CD4-positive, alpha-beta memory T cell (primary cell): ENCODE measurements at regions not wholly inside any gene's neighbourhood (a gene's known extent, or its start where the extent isn't known, plus 50 kb on each side); places are given as distances from the start of the nearest gene placed in this dataset.
"Not testable (repeated sequence)": the region's sequence is repeated elsewhere in the genome, so short reads cannot be mapped to it uniquely, and the experiment has no call there.

Experiments
- CTCF ChIA-PET: fragments of 350-600 bp; sonication (Branson Sonifier 250); formaldehyde crosslinking; loops from one replicate; lab custom pipeline; 2021; ENCODE audit warnings: inconsistent platforms; ENCODE audit not compliant: partially characterized antibody; lab: Charles Lee
- POLR2A ChIA-PET: fragments of 350-600 bp; sonication (Branson Sonifier 250); formaldehyde crosslinking; loops from one replicate; lab custom pipeline; 2021; ENCODE audit not compliant: partially characterized antibody; lab: Charles Lee
- DNase-seq, 5 donors: peaks; one replicate each; pipeline versions ENCODE4 v3.0.0 to v3.0.0-alpha.2; 2020 to 2022; ENCODE audit warnings: mixed read lengths in 1 of 5
- H3K27ac ChIP-seq: one replicate; pipeline ENCODE4 v1.7.0; 2013; ENCODE audit warnings: low read depth, low read length
- H3K27me3 ChIP-seq: 2 replicates; pipeline ENCODE4 v1.7.0; 2013; ENCODE audit warnings: mild to moderate bottlenecking, low read length, moderate library complexity; ENCODE audit not compliant: insufficient read depth
- H3K36me3 ChIP-seq: 2 replicates; pipeline ENCODE4 v1.7.0; 2013; ENCODE audit warnings: mild to moderate bottlenecking, low read length, moderate library complexity; ENCODE audit not compliant: insufficient read depth
- H3K4me1 ChIP-seq: 2 replicates; pipeline ENCODE4 v1.7.0; 2013; ENCODE audit warnings: mild to moderate bottlenecking, low read length, moderate library complexity; ENCODE audit not compliant: insufficient read depth
- H3K4me3 ChIP-seq, 2 donors: one replicate each; pipeline ENCODE4 v1.7.0; 2013; ENCODE audit warnings: low read length in 2 of 2, mild to moderate bottlenecking in 1 of 2
- H3K9me3 ChIP-seq, 2 donors: one replicate each; pipeline ENCODE4 v1.7.0; 2013; ENCODE audit warnings: low read length in 2 of 2, control low read depth in 1 of 2; ENCODE audit not compliant: control insufficient read depth in 1 of 2
- H3K27ac Mint-ChIP-seq, 7 donors: one replicate each; pipeline ENCODE4 v1.8.0; 2020 to 2021; ENCODE audit warnings: mixed read lengths in 7 of 7, mild to moderate bottlenecking in 6 of 7, inconsistent platforms in 3 of 7, moderate library complexity in 3 of 7
- H3K27me3 Mint-ChIP-seq, 2 donors: one replicate each; pipeline ENCODE4 v1.8.0; 2020 to 2021; ENCODE audit warnings: mixed read lengths in 2 of 2
- H3K36me3 Mint-ChIP-seq, 2 donors: one replicate each; pipeline ENCODE4 v1.8.0; 2020 to 2021; ENCODE audit warnings: mixed read lengths in 2 of 2, inconsistent platforms in 1 of 2, mild to moderate bottlenecking in 1 of 2
- H3K4me1 Mint-ChIP-seq, 4 donors: one replicate each; pipeline ENCODE4 v1.8.0; 2020 to 2021; ENCODE audit warnings: mixed read lengths in 4 of 4, mild to moderate bottlenecking in 1 of 4
- H3K4me3 Mint-ChIP-seq, 8 donors: one replicate each; pipeline ENCODE4 v1.8.0; 2020 to 2021; ENCODE audit warnings: mixed read lengths in 8 of 8, mild to moderate bottlenecking in 7 of 8, moderate library complexity in 6 of 8, inconsistent platforms in 3 of 8
- H3K9me3 Mint-ChIP-seq, 8 donors: one replicate each; pipeline ENCODE4 v1.8.0; 2020 to 2021; ENCODE audit warnings: mixed read lengths in 8 of 8, mild to moderate bottlenecking in 5 of 8, inconsistent platforms in 3 of 8, moderate library complexity in 1 of 8
- intact Hi-C: fragments of 100-400 bp; cut with micrococcal nuclease; formaldehyde crosslinking; loops from one replicate; pipeline ENCODE4 v1.15.1; 2023

- H3K27ac Mint-ChIP-seq: peak overlapping the region in 1 of 7 donors; percentile 25
- no peaks in the 10 kb centered on the region for H3K27me3 ChIP-seq
- no peak overlapping the region for H3K27ac ChIP-seq
- peaks cover 0 to 14% (median 7%) of the 10 kb centered on the region in 8 donors for H3K9me3 Mint-ChIP-seq
- peaks cover 0 to 4% (median 0%) of the 10 kb centered on the region in 4 donors for H3K4me1 Mint-ChIP-seq
- no peak overlapping the region for H3K4me3 ChIP-seq
- H3K4me1 ChIP-seq: no peaks in the 10 kb centered on the region
- ChIA-PET CTCF (interaction anchor here (1.2 to 1.9 kb wide), 2 partner anchors 9 to 12 kb away, joined by 3 to 6 read pairs; no protein-coding TSS in a partner anchor), POLR2A (interaction anchor here (0.9 to 1.1 kb wide), 2 partner anchors 54 to 68 kb away, joined by 3 read pairs; no protein-coding TSS in a partner anchor)
- H3K36me3 ChIP-seq: no peaks in the 10 kb centered on the region
- no peaks in the 10 kb centered on the region for H3K9me3 ChIP-seq
- no peak for DNase-seq
- H3K36me3 Mint-ChIP-seq: no peaks in the 10 kb centered on the region
- H3K27me3 Mint-ChIP-seq: no peaks in the 10 kb centered on the region
- intact Hi-C loops: no loop called here
- no peak overlapping the region for H3K4me3 Mint-ChIP-seq
These were observed 60.3 kb upstream of the MAP3K1 start for GRCh38 chr5:56755036-56755555.

GRCh38 chr5:56753588-56753987, 61.8 kb upstream of the MAP3K1 start:
- H3K4me3 Mint-ChIP-seq, H3K27ac ChIP-seq, DNase-seq, CTCF ChIA-PET, H3K27me3 ChIP-seq, H3K36me3 Mint-ChIP-seq, H3K4me1 Mint-ChIP-seq, H3K4me1 ChIP-seq, POLR2A ChIA-PET, H3K9me3 ChIP-seq, H3K27me3 Mint-ChIP-seq, H3K27ac Mint-ChIP-seq, H3K36me3 ChIP-seq, H3K4me3 ChIP-seq, intact Hi-C loops: not testable (repeated sequence)
- H3K9me3 Mint-ChIP-seq: peaks cover 0 to 14% (median 7%) of the 10 kb centered on the region in 8 donors

GRCh38 chr5:56751572-56752313, 63.6 kb upstream of the MAP3K1 start:
- ChIA-PET CTCF (no interaction called here), POLR2A (no interaction called here)
- Mint-ChIP-seq H3K27ac (no peak overlapping the region), H3K9me3 (peaks cover 0 to 14% (median 7%) of the 10 kb centered on the region in 8 donors), H3K36me3 (no peaks in the 10 kb centered on the region), H3K4me3 (no peak overlapping the region), H3K4me1 (no peaks in the 10 kb centered on the region), H3K27me3 (no peaks in the 10 kb centered on the region)
- intact Hi-C loops: no loop called here
- no peaks in the 10 kb centered on the region for H3K4me1 ChIP-seq
- no peaks in the 10 kb centered on the region for H3K27me3 ChIP-seq
- no peaks in the 10 kb centered on the region for H3K9me3 ChIP-seq
- no peaks in the 10 kb centered on the region for H3K36me3 ChIP-seq
- no peak overlapping the region for H3K27ac ChIP-seq
- no peak overlapping the region for H3K4me3 ChIP-seq
- DNase-seq: no peak

GRCh38 chr5:56749842-56750241, 65.5 kb upstream of the MAP3K1 start:
- H3K4me3 ChIP-seq: no peak overlapping the region
- no peaks in the 10 kb centered on the region for H3K27me3 Mint-ChIP-seq
- no peaks in the 10 kb centered on the region for H3K27me3 ChIP-seq
- H3K4me1 ChIP-seq: no peaks in the 10 kb centered on the region
- no peaks in the 10 kb centered on the region for H3K36me3 Mint-ChIP-seq
- peaks cover 0 to 14% (median 7%) of the 10 kb centered on the region in 8 donors for H3K9me3 Mint-ChIP-seq
- DNase-seq: no peak
- POLR2A ChIA-PET: no interaction called here
- no peaks in the 10 kb centered on the region for H3K36me3 ChIP-seq
- intact Hi-C loops: no loop called here
- H3K27ac ChIP-seq: no peak overlapping the region
- H3K4me1 Mint-ChIP-seq: no peaks in the 10 kb centered on the region
- CTCF ChIA-PET: no interaction called here
- no peaks in the 10 kb centered on the region for H3K9me3 ChIP-seq
- H3K4me3 Mint-ChIP-seq: no peak overlapping the region
- no peak overlapping the region for H3K27ac Mint-ChIP-seq

GRCh38 chr5:56746553-56747339, 68.6 kb upstream of the MAP3K1 start:
- Mint-ChIP-seq H3K27me3 (no peaks in the 10 kb centered on the region), H3K4me3 (no peak overlapping the region), H3K9me3 (peaks cover 0 to 3% (median under 1%) of the 10 kb centered on the region in 8 donors), H3K36me3 (no peaks in the 10 kb centered on the region), H3K4me1 (no peaks in the 10 kb centered on the region), H3K27ac (no peak overlapping the region)
- H3K36me3 ChIP-seq: no peaks in the 10 kb centered on the region
- POLR2A ChIA-PET: interaction anchor here (1.2 kb wide), 1 partner anchor 9 kb away, joined by 5 read pairs; no protein-coding TSS in a partner anchor
- CTCF ChIA-PET: interaction anchor here (1.0 to 2.2 kb wide), 2 partner anchors 9 kb away, joined by 3 to 6 read pairs; no protein-coding TSS in a partner anchor
- H3K27me3 ChIP-seq: no peaks in the 10 kb centered on the region
- intact Hi-C loops: no loop called here
- no peak overlapping the region for H3K27ac ChIP-seq
- no peaks in the 10 kb centered on the region for H3K9me3 ChIP-seq
- H3K4me3 ChIP-seq: no peak overlapping the region
- H3K4me1 ChIP-seq: no peaks in the 10 kb centered on the region
- DNase-seq: no peak

GRCh38 chr5:56745864-56746263, 69.5 kb upstream of the MAP3K1 start:
- DNase-seq: no peak
- ChIA-PET POLR2A (interaction anchor here (1.2 kb wide), 1 partner anchor 8 kb away, joined by 5 read pairs; no protein-coding TSS in a partner anchor), CTCF (interaction anchor here (1.0 to 2.2 kb wide), 2 partner anchors 8 to 10 kb away, joined by 3 to 6 read pairs; no protein-coding TSS in a partner anchor)
- no peak overlapping the region for H3K27ac ChIP-seq
- no peaks in the 10 kb centered on the region for H3K36me3 Mint-ChIP-seq
- H3K36me3 ChIP-seq: no peaks in the 10 kb centered on the region
- no peak overlapping the region for H3K4me3 ChIP-seq
- H3K27ac Mint-ChIP-seq: no peak overlapping the region
- no peaks in the 10 kb centered on the region for H3K27me3 ChIP-seq
- intact Hi-C loops: no loop called here
- H3K9me3 Mint-ChIP-seq: no peaks in the 10 kb centered on the region
- no peak overlapping the region for H3K4me3 Mint-ChIP-seq
- no peaks in the 10 kb centered on the region for H3K4me1 ChIP-seq
- H3K27me3 Mint-ChIP-seq: no peaks in the 10 kb centered on the region
- H3K9me3 ChIP-seq: no peaks in the 10 kb centered on the region
- H3K4me1 Mint-ChIP-seq: no peaks in the 10 kb centered on the region

- Mint-ChIP-seq H3K27me3 (no peaks in the 10 kb centered on the region), H3K9me3 (peaks cover 0 to 2% (median 0%) of the 10 kb centered on the region in 8 donors), H3K36me3 (no peaks in the 10 kb centered on the region), H3K4me3 (no peak overlapping the region), H3K27ac (no peak overlapping the region), H3K4me1 (peaks cover 22 to 32% (median 26%) of the 10 kb centered on the region in 4 donors)
- Histone ChIP-seq H3K9me3 (no peaks in the 10 kb centered on the region), H3K27me3 (no peaks in the 10 kb centered on the region), H3K4me3 (no peak overlapping the region), H3K4me1 (peaks cover 25% of the 10 kb centered on the region), H3K27ac (no peak overlapping the region), H3K36me3 (no peaks in the 10 kb centered on the region)
- CTCF ChIA-PET: no interaction called here
- no peak for DNase-seq
- POLR2A ChIA-PET: no interaction called here
- intact Hi-C loops: no loop called here
These were observed 74.5 kb upstream of the MAP3K1 start for GRCh38 chr5:56740868-56741267.
